H7 (cell line): ENCODE measurements at regions not wholly inside any gene's neighbourhood (a gene's known extent, or its start where the extent isn't known, plus 50 kb on each side); places are given as distances from the start of the nearest gene placed in this dataset.

Source experiments
- DNase-seq: peaks from one replicate; pipeline ENCODE4 v3.0.0; 2012
- H3K27me3 ChIP-seq: 2 replicates; pipeline ENCODE4 v1.6.0; 2011; ENCODE audit warnings: mild to moderate bottlenecking, low read length; ENCODE audit not compliant: control insufficient read depth, insufficient read depth
- H3K36me3 ChIP-seq: replicated peaks from 2 replicates; pipeline ENCODE4 v1.5.1; 2011; ENCODE audit warnings: low read length; ENCODE audit not compliant: control insufficient read depth, insufficient read depth
- H3K4me3 ChIP-seq: 2 replicates; pipeline ENCODE4 v1.5.1; 2011; ENCODE audit warnings: low read depth, mild to moderate bottlenecking, control low read depth, low read length, moderate library complexity; ENCODE audit not compliant: insufficient read depth

GRCh38 chr10:94205396-94205831 is 157.3 kb downstream of the NOC3L start:
- no peak for DNase-seq
- no peaks in the 10 kb centered on the region for H3K27me3 ChIP-seq
- H3K36me3 ChIP-seq: no peaks in the 10 kb centered on the region
- H3K4me3 ChIP-seq: no peak overlapping the region

DNA sequence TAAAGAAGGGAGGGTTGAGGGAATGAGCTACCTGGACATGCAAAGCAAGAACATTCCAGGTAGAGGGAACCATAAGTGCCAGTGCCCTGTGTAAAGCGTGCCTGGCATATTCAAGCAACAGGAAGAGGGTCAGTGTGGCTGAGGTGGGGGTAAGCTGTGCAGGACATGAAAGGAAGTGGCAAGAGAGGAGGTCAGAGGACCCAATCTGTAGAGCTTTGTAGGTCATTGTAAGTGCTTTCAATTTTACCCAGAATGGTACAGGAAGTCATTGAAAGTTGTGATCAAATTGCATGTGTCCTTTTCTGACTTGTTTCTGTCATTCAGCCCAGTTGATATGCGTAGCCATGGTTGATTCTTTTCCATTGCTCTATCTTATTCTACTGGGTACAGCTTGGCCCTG is 156.6 kb downstream of the NOC3L start:
- no peaks in the 10 kb centered on the region for H3K36me3 ChIP-seq
- no peak overlapping the region for H3K4me3 ChIP-seq
- no peaks in the 10 kb centered on the region for H3K27me3 ChIP-seq
- no peak for DNase-seq

GRCh38 chr10:94208315-94208714 is 154.4 kb downstream of the NOC3L start:
- Histone ChIP-seq H3K27me3 (no peaks in the 10 kb centered on the region), H3K4me3 (no peak overlapping the region), H3K36me3 (no peaks in the 10 kb centered on the region)
- no peak for DNase-seq

- Histone ChIP-seq H3K4me3 (no peak overlapping the region), H3K36me3 (no peaks in the 10 kb centered on the region), H3K27me3 (no peaks in the 10 kb centered on the region)
- no peak for DNase-seq
Measured at GRCh38 chr10:94210440-94211168, 152.1 kb downstream of the NOC3L start.

DNA sequence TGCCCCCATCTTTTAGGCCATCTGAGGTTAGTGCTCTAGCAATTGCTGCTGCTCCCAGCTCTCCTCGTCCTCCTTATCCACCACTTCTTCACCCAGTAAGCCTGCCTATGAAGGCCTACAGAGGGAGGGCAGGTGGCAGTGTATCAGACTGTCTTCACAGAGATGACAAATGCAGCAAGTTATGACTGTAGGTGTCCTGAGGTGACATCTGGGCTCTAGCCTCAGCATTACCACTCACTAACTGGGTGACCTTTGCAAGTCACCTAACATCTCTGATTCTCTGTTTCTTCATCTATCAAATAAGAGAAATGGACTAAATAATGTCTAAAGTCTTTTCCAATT is 151.6 kb downstream of the NOC3L start:
- no peak overlapping the region for H3K4me3 ChIP-seq
- no peak for DNase-seq
- no peaks in the 10 kb centered on the region for H3K27me3 ChIP-seq
- no peaks in the 10 kb centered on the region for H3K36me3 ChIP-seq

DNA sequence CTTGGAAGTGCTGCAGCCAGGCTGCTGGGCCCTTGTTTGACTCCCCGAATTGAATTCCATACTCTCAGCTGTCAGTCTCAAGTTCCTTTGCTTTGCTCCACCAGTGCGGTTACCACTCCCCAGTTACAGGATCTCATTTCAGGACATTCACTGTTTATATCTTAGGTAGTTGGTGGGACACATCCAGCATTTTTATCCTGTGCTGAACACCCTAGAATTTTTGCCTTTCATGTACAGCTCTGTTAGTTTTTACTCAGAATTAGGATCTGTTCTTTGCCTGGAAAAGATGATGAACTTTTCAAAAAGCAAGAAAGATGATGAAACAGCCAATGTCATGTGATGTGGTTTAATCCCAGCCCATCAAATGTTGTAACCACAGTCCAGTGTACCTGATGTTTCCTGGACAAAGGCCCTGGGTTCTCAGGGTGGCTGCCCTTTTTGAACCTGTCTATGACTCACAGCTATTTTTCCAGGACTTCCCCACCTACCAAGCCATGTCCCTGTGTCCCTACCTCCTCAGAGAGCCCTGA is 149.7 kb downstream of the NOC3L start:
- no peak overlapping the region for H3K4me3 ChIP-seq

DNA sequence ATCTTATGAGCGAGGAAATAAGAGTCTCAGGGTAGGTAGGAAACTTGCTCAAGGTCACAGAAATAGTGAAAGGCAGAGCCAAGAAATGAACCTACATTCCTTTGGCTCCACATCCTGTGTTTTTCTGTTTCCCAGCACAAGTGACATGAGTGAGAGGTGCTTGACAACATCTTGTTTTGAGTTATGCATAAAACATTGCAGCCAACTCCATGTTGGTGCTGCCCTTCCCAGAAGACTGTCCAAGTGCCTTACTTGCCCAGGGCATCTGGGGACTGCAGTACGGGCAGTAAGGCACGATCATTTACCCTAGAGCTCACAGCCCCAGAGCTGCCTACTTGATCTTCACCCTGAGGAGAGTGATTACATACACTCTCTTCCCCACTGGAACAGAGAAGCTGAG is 148.8 kb downstream of the NOC3L start:
- Histone ChIP-seq H3K36me3 (no peaks in the 10 kb centered on the region), H3K4me3 (no peak overlapping the region), H3K27me3 (no peaks in the 10 kb centered on the region)
- no peak for DNase-seq

More for the DNA sequence above, 149.7 kb downstream of the NOC3L start:
- DNase-seq: no peak
- Histone ChIP-seq H3K36me3 (no peaks in the 10 kb centered on the region), H3K27me3 (no peaks in the 10 kb centered on the region)

DNA sequence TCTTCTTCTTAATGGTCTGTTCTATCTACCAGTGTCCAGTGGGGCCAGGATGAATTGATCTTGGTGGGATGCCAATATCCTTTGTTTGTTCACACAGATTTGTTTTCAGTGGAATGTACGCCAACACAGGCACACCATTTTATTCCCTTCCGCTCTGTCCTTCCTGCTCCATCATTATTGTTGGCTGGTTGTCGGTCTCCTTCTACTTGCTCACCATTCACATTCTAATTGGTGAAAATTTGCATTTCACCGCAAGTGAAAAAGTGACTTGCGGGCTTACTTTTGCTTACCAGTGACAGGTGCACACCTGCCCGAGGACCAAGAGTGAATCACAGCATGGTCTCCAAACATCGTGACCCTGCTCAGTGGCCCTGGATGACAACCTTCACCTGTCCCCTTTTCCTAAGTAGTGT is 148.3 kb downstream of the NOC3L start:
- no peaks in the 10 kb centered on the region for H3K27me3 ChIP-seq
- no peaks in the 10 kb centered on the region for H3K36me3 ChIP-seq
- DNase-seq: peak; percentile 7
- H3K4me3 ChIP-seq: no peak overlapping the region

- Histone ChIP-seq H3K27me3 (no peaks in the 10 kb centered on the region), H3K4me3 (no peak overlapping the region), H3K36me3 (no peaks in the 10 kb centered on the region)
- peak; percentile 7 for DNase-seq
Measured at GRCh38 chr10:94216201-94216600, 146.5 kb downstream of the NOC3L start.

DNA sequence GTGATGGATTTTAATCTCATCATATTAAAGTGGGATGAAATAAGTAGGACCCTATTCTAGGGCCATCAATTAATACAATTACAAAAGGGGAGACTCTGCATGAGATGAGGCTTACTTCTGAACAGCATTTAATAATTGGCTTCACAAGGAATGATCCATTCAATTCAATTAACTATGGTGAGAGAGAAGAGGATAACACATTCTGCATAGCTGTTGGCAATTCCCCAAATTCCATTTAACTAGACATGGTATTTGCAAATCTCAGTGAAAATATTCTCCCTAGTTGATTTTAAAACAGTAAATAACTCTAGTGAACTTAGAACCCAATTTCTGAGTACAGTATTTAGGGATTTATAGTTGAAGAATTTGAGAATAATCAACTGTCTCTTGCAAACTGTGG is 145.3 kb downstream of the NOC3L start:
- no peak overlapping the region for H3K4me3 ChIP-seq
- no peaks in the 10 kb centered on the region for H3K36me3 ChIP-seq
- no peaks in the 10 kb centered on the region for H3K27me3 ChIP-seq
- no peak for DNase-seq

GRCh38 chr10:94218493-94219183 is 144.1 kb downstream of the NOC3L start:
- DNase-seq: no peak
- Histone ChIP-seq H3K27me3 (no peaks in the 10 kb centered on the region), H3K36me3 (no peaks in the 10 kb centered on the region), H3K4me3 (no peak overlapping the region)

- no peak for DNase-seq
- Histone ChIP-seq H3K4me3 (no peak overlapping the region), H3K27me3 (no peaks in the 10 kb centered on the region), H3K36me3 (no peaks in the 10 kb centered on the region)
Measured at GRCh38 chr10:94219829-94220228, 142.9 kb downstream of the NOC3L start.

- DNase-seq: no peak
- H3K36me3 ChIP-seq: no peaks in the 10 kb centered on the region
- H3K4me3 ChIP-seq: no peak overlapping the region
- no peaks in the 10 kb centered on the region for H3K27me3 ChIP-seq
Measured at GRCh38 chr10:94220717-94221116, 142.0 kb downstream of the NOC3L start.

GRCh38 chr10:94223702-94224370 is 138.9 kb downstream of the NOC3L start:
- DNase-seq: no peak
- no peak overlapping the region for H3K4me3 ChIP-seq

GRCh38 chr10:94224656-94225055 is 138.1 kb downstream of the NOC3L start:
- H3K36me3 ChIP-seq: no peaks in the 10 kb centered on the region
- no peaks in the 10 kb centered on the region for H3K27me3 ChIP-seq
- no peak overlapping the region for H3K4me3 ChIP-seq
- no peak for DNase-seq

More at GRCh38 chr10:94223702-94224370, 138.9 kb downstream of the NOC3L start:
- H3K27me3 ChIP-seq: no peaks in the 10 kb centered on the region
- no peaks in the 10 kb centered on the region for H3K36me3 ChIP-seq
